Thyroid gland (tissue), 4 donors: ENCODE measurements at regions not wholly inside any gene's neighbourhood (a gene's known extent, or its start where the extent isn't known, plus 50 kb on each side); places are given as distances from the start of the nearest gene placed in this dataset.

Experiments used
- DNase-seq, 2 donors: peaks; one replicate each; pipeline ENCODE4 v3.0.0-alpha.2; 2019
- H3K27ac ChIP-seq, 3 donors: fragments of 200-600 bp; sonication (generic); 1 replicate in 2 of 3; 2 replicates in 1 of 3; pipeline ENCODE4 v1.5.1; 2016 to 2019; ENCODE audit warnings: mild to moderate bottlenecking in 1 of 3, moderate library complexity in 1 of 3
- H3K27me3 ChIP-seq: fragments of 200-600 bp; sonication (generic); one replicate; pipeline ENCODE4 v1.5.1; 2019
- H3K36me3 ChIP-seq, 2 donors: fragments of 200-600 bp; sonication (generic); one replicate each; pipeline ENCODE4 v1.5.1; 2016 to 2019
- H3K4me1 ChIP-seq, 2 donors: fragments of 200-600 bp; sonication (generic); one replicate each; pipeline ENCODE4 v1.5.1; 2017 to 2019
- H3K4me3 ChIP-seq, 3 donors: fragments of 200-600 bp; sonication (generic); replicated peaks in 1 of 3; 1 replicate in 2 of 3; 2 replicates in 1 of 3; pipeline ENCODE4 v1.5.1; 2016; ENCODE audit warnings: mild to moderate bottlenecking in 1 of 3
- H3K9me3 ChIP-seq: fragments of 200-600 bp; sonication (generic); one replicate; pipeline ENCODE4 v1.5.1; 2017
- POLR2A ChIP-seq, 2 donors: fragments of 450-650 bp; IDR thresholded peaks; one replicate each; pipeline ENCODE4 v1.6.1; 2017; ENCODE audit warnings: antibody characterized with exemption in 2 of 2, mild to moderate bottlenecking in 2 of 2, moderate library complexity in 1 of 2
- WGBS, 2 donors: methylation state at CpG; one replicate each; pipeline ENCODE4 v1.1.5; 2017; 5-methylcytosine and 5-hydroxymethylcytosine counted together
- intact Hi-C: fragments of 100-400 bp; cut with DNase I; formaldehyde crosslinking; loops from one replicate; pipeline ENCODE4 v1.15.1; 2023
- TF ChIP-seq, protein P1 (sequence below), 6 experiments: fragments of 200-600 bp in 3 of 6; fragments of 450-650 bp in 3 of 6; sonication (generic) in 3 of 6; IDR thresholded peaks; one replicate each; pipeline ENCODE4 v1.5.1; 2016 to 2019; ENCODE audit warnings: antibody characterized with exemption in 6 of 6, mild to moderate bottlenecking in 2 of 6, inconsistent platforms in 1 of 6, moderate library complexity in 1 of 6

DNA sequence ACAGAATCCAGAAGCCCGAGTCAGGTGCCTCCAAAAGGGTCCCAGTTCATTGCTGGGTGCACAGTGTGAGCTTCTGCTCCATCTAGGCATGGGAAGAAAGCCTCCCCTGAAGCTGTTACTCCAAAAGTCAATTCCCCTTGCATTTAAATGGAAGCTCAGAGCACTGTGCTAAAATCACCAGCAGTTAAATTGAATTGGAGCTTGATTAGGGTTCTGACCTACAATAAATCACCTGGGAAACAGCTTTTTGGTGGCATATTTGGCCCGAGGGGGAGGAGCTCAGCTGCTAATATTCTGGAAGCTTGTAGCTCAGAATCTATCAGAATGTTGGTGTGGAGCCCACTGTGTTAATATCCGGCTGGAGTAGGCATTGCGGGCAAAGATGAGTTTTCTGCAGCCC lies 87.1 kb upstream of the RGMA start:
- no peaks in the 10 kb centered on the region for H3K9me3 ChIP-seq
- 82 to 94% methylated on average over 4 of the region's 4 CpGs for WGBS, 2 donors
- no peaks in the 10 kb centered on the region for H3K36me3 ChIP-seq
- no peaks in the 10 kb centered on the region for H3K27me3 ChIP-seq
- intact Hi-C loops: no loop called here
- H3K27ac ChIP-seq: no peak overlapping the region
- H3K4me3 ChIP-seq: no peak overlapping the region
- DNase-seq: no peak
- TF ChIP-seq, protein P1, sequence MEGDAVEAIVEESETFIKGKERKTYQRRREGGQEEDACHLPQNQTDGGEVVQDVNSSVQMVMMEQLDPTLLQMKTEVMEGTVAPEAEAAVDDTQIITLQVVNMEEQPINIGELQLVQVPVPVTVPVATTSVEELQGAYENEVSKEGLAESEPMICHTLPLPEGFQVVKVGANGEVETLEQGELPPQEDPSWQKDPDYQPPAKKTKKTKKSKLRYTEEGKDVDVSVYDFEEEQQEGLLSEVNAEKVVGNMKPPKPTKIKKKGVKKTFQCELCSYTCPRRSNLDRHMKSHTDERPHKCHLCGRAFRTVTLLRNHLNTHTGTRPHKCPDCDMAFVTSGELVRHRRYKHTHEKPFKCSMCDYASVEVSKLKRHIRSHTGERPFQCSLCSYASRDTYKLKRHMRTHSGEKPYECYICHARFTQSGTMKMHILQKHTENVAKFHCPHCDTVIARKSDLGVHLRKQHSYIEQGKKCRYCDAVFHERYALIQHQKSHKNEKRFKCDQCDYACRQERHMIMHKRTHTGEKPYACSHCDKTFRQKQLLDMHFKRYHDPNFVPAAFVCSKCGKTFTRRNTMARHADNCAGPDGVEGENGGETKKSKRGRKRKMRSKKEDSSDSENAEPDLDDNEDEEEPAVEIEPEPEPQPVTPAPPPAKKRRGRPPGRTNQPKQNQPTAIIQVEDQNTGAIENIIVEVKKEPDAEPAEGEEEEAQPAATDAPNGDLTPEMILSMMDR (IDR thresholded peaks at IDR 0.05): no peak
- no peak for TF ChIP-seq POLR2A (IDR thresholded peaks at IDR 0.05)
- H3K4me1 ChIP-seq: peaks cover 0 to 5% of the 10 kb centered on the region in 2 donors

DNA sequence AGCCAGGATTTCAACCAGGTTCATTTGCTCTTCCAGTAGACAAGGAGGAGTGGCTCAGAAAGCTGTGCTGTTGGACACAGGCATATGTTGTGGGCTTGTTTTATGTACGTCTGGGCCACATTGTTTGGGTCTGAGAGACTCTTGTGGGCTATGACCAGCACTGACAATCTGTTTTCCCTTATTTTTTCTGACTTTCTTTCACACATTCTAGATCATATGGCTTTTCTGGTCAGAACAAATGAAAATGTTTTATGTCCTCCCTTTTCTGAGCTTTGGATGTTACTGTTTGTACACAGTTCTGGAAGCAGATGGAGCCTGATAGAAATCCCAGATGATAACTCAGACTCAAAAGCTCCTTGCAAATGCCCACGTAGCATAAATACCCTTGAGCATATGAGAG lies 85.8 kb upstream of the RGMA start:
- 74 to 75% methylated on average over 2 of the region's 2 CpGs for WGBS, 2 donors
- intact Hi-C loops: no loop called here
- Histone ChIP-seq H3K4me1 (peaks cover 0 to 5% of the 10 kb centered on the region in 2 donors), H3K27ac (no peak overlapping the region), H3K4me3 (no peak overlapping the region), H3K9me3 (no peaks in the 10 kb centered on the region), H3K36me3 (no peaks in the 10 kb centered on the region), H3K27me3 (no peaks in the 10 kb centered on the region)
- DNase-seq: no peak
- no peak for TF ChIP-seq POLR2A (IDR thresholded peaks at IDR 0.05)
- TF ChIP-seq, protein P1 (IDR thresholded peaks at IDR 0.05): no peak

GRCh38 chr15:93173369-93173768 lies 84.4 kb upstream of the RGMA start:
- Histone ChIP-seq H3K9me3 (no peaks in the 10 kb centered on the region), H3K27me3 (no peaks in the 10 kb centered on the region), H3K36me3 (no peaks in the 10 kb centered on the region), H3K27ac (no peak overlapping the region), H3K4me1 (no peaks in the 10 kb centered on the region), H3K4me3 (no peak overlapping the region)
- no peak for DNase-seq
- no peak for TF ChIP-seq POLR2A (IDR thresholded peaks at IDR 0.05)
- TF ChIP-seq, protein P1 (IDR thresholded peaks at IDR 0.05): no peak
- WGBS, 2 donors: 52 to 54% methylated on average over 3 of the region's 3 CpGs
- intact Hi-C loops: no loop called here

- 77 to 84% methylated on average over 3 of the region's 3 CpGs for WGBS, 2 donors
Observed at GRCh38 chr15:93171476-93171875, 82.5 kb upstream of the RGMA start.

DNA sequence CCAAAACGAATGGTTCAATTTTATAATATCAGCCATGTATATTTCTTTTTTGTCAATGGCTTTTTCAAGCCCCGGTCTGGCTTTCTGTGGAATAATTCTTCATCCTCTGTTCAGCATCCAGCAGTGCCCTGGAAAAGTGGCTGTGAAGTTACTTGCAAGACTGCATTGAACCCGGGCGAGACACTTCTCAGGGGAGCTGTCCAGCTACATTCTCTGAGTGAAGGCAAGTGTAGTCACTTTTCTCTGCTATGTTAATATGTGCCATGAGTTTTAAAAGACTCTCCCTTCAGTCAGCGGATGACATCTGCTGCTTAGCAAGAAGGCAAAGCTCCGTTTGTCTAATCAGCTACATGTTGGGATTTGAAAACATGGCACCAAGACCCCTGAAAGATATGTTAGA lies 81.3 kb upstream of the RGMA start:
- TF ChIP-seq, protein P1 (IDR thresholded peaks at IDR 0.05): no peak
- intact Hi-C loops: no loop called here
- DNase-seq: no peak
- Histone ChIP-seq H3K27me3 (no peaks in the 10 kb centered on the region), H3K36me3 (no peaks in the 10 kb centered on the region), H3K27ac (no peak overlapping the region), H3K9me3 (no peaks in the 10 kb centered on the region), H3K4me1 (no peaks in the 10 kb centered on the region), H3K4me3 (no peak overlapping the region)
- 54 to 58% methylated on average over 6 of the region's 6 CpGs for WGBS, 2 donors

More at GRCh38 chr15:93171476-93171875, 82.5 kb upstream of the RGMA start:
- no peaks in the 10 kb centered on the region for H3K27me3 ChIP-seq
- H3K36me3 ChIP-seq: no peaks in the 10 kb centered on the region
- intact Hi-C loops: no loop called here
- no peak for TF ChIP-seq POLR2A (IDR thresholded peaks at IDR 0.05)
- TF ChIP-seq, protein P1 (IDR thresholded peaks at IDR 0.05): no peak
- H3K4me1 ChIP-seq: no peaks in the 10 kb centered on the region
- no peak for DNase-seq
- H3K27ac ChIP-seq: no peak overlapping the region
- H3K4me3 ChIP-seq: no peak overlapping the region
- H3K9me3 ChIP-seq: no peaks in the 10 kb centered on the region
